HCT116 (cell line): ENCODE measurements at regions not wholly inside any gene's neighbourhood (a gene's known extent, or its start where the extent isn't known, plus 50 kb on each side); places are given as distances from the start of the nearest gene placed in this dataset.

Experiments
- ZNF274 ChIP-seq: fragments of 200-500 bp; sonication (Bioruptor generic); IDR thresholded peaks from 2 replicates; pipeline ENCODE4 v1.6.1; 2014; ENCODE audit warnings: mild to moderate bottlenecking, low read depth, low read length, inconsistent platforms
- TF ChIP-seq, protein P1 (sequence below): IDR thresholded peaks from 2 replicates; pipeline ENCODE4 v1.6.1; 2011; ENCODE audit warnings: mild to moderate bottlenecking, low read length, moderate library complexity; ENCODE audit not compliant: insufficient replicate concordance; ENCODE audit errors: extremely low read depth
- TF ChIP-seq, protein P2 (sequence below), 3 experiments: fragments of 200-600 bp in 1 of 3; sonication (generic) in 1 of 3; IDR thresholded peaks in 2 of 3; conservative IDR thresholded peaks in 1 of 3; 2 replicates each; pipeline ENCODE4 v1.5.1; 2012 to 2017; ENCODE audit warnings: low read depth in 2 of 3, low read length in 2 of 3, antibody characterized with exemption in 1 of 3, borderline replicate concordance in 1 of 3, control low read depth in 1 of 3, mild to moderate bottlenecking in 1 of 3, mixed read lengths in 1 of 3, mixed run types in 1 of 3, moderate library complexity in 1 of 3; ENCODE audit not compliant: insufficient read depth in 1 of 3

DNA sequence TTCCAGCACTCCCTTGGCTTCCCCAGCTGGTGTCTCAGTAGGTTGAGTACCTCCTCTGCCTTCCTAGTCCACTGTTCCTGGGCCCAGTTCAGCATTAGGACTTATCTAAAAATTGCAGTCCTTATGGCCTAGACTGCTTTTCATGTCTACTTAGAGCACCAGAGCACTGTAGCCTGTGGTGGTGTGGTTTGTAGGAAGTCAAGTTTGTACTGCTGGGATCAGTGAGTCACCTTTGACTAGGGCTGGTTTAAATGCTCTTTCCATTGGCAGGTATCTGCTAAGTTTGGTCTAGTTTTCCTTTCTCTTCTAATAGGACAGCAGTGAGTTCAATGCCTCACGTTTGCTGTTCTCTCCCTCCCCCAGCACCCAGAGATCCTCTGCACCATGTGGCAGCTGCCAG is 233.6 kb upstream of the WDFY3 start:
- TF ChIP-seq, protein P1, sequence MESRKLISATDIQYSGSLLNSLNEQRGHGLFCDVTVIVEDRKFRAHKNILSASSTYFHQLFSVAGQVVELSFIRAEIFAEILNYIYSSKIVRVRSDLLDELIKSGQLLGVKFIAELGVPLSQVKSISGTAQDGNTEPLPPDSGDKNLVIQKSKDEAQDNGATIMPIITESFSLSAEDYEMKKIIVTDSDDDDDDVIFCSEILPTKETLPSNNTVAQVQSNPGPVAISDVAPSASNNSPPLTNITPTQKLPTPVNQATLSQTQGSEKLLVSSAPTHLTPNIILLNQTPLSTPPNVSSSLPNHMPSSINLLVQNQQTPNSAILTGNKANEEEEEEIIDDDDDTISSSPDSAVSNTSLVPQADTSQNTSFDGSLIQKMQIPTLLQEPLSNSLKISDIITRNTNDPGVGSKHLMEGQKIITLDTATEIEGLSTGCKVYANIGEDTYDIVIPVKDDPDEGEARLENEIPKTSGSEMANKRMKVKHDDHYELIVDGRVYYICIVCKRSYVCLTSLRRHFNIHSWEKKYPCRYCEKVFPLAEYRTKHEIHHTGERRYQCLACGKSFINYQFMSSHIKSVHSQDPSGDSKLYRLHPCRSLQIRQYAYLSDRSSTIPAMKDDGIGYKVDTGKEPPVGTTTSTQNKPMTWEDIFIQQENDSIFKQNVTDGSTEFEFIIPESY, result no peak
- no peak for TF ChIP-seq ZNF274
- TF ChIP-seq, protein P2, sequence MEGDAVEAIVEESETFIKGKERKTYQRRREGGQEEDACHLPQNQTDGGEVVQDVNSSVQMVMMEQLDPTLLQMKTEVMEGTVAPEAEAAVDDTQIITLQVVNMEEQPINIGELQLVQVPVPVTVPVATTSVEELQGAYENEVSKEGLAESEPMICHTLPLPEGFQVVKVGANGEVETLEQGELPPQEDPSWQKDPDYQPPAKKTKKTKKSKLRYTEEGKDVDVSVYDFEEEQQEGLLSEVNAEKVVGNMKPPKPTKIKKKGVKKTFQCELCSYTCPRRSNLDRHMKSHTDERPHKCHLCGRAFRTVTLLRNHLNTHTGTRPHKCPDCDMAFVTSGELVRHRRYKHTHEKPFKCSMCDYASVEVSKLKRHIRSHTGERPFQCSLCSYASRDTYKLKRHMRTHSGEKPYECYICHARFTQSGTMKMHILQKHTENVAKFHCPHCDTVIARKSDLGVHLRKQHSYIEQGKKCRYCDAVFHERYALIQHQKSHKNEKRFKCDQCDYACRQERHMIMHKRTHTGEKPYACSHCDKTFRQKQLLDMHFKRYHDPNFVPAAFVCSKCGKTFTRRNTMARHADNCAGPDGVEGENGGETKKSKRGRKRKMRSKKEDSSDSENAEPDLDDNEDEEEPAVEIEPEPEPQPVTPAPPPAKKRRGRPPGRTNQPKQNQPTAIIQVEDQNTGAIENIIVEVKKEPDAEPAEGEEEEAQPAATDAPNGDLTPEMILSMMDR (IDR thresholded peaks at IDR 0.05 in 2 of 3, conservative IDR thresholded peaks at IDR 0.05 in 1 of 3; ENCODE audit: borderline replicate concordance in 1 of 3, insufficient read depth in 1 of 3, low read depth in 2 of 3, low read length in 2 of 3), result no peak
